OCI-LY7 (cell line): ENCODE measurements at regions not wholly inside any gene's neighbourhood (a gene's known extent, or its start where the extent isn't known, plus 50 kb on each side); places are given as distances from the start of the nearest gene placed in this dataset.

Experiments used
- EZH2phosphoT487 ChIP-seq: fragments of 200-600 bp; sonication (generic); IDR thresholded peaks from 2 replicates; pipeline ENCODE4 v1.6.1; 2018; ENCODE audit warnings: low read depth, borderline replicate concordance, mild to moderate bottlenecking, mixed run types, antibody characterized with exemption, low read length, moderate library complexity, mixed read lengths
- TF ChIP-seq, protein P1 (sequence below): fragments of 200-600 bp; sonication (generic); conservative IDR thresholded peaks from 2 replicates; pipeline ENCODE4 v1.5.1; 2014; ENCODE audit warnings: mild to moderate bottlenecking, antibody characterized with exemption, low read length, moderate library complexity, mixed read lengths

DNA sequence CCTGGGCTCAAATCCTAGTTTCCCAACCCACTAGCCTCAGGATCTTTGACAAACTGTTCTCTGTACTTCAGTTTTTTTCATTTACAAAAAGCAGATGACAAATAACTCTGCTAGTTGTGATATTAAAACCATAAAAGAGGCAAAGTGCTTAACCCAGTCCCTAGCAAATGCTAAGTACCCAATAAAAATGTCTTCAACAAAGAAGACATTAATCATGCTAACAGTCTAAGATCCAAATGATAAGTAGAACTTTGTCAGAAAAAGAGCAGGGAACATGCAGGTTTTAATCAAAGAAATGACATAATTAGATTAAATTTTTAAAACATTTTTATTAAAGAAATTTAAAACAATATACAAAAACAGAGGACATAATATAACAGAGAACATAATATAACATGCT is 203.0 kb upstream of the ADRA1B start:
- TF ChIP-seq, protein P1, sequence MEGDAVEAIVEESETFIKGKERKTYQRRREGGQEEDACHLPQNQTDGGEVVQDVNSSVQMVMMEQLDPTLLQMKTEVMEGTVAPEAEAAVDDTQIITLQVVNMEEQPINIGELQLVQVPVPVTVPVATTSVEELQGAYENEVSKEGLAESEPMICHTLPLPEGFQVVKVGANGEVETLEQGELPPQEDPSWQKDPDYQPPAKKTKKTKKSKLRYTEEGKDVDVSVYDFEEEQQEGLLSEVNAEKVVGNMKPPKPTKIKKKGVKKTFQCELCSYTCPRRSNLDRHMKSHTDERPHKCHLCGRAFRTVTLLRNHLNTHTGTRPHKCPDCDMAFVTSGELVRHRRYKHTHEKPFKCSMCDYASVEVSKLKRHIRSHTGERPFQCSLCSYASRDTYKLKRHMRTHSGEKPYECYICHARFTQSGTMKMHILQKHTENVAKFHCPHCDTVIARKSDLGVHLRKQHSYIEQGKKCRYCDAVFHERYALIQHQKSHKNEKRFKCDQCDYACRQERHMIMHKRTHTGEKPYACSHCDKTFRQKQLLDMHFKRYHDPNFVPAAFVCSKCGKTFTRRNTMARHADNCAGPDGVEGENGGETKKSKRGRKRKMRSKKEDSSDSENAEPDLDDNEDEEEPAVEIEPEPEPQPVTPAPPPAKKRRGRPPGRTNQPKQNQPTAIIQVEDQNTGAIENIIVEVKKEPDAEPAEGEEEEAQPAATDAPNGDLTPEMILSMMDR = no peak
- no peak for TF ChIP-seq EZH2phosphoT487
